Islet of Langerhans (tissue), 1 donor: ENCODE measurements at regions not wholly inside any gene's neighbourhood (a gene's known extent, or its start where the extent isn't known, plus 50 kb on each side); places are given as distances from the start of the nearest gene placed in this dataset.

ENCODE experiments used
- FAIRE-seq: peaks from one replicate; lab custom pipeline; 2011; peaks lifted over from hg19 to GRCh38; lab: Jason Lieb, UNC

DNA sequence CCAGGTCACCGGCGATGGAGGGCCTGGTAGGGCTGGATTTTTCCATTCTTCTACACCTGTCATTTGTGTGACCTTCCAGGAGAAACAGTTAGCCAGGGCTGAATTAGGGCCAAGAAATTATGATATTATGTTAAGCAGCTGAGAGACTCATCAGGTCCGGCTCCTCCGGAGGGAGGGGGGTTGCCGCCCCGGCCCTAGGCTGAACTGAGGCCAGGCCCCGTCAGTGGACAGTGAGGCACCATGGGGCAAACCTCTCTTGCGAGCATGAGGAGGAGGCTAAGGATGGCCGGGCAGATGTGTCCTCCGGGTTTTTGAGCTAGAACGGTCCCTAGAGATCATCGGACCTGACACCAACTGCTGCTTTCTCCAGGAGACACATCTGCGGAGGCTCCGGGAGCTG, 150.1 kb downstream of the SOX11 start:
- FAIRE-seq: no peak

DNA sequence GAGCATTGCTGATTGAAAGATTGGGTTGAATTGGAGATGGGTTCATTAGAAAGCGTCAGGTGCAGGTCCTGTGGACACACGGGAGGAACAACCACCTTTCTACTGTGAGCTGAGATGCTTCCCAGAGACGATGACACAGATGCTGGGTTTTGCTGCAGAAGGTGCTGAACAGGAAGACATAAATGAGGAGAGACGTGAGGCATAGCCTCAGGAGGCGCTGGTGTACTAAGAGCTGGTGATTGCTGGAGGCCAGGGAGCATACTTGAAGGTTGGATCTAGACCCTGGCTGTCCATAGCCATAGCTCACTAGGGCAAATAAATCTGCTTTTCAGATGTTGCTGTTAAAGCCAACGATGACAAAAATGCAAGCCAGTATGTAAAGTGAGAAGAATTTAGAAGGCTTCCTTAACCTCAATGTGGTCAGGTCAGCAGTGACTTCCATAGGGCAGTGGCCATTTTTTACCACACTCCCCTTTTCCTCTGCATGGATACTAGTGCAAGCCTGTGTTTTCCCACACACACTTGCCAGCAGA, 153.7 kb downstream of the SOX11 start:
- no peak for FAIRE-seq

DNA sequence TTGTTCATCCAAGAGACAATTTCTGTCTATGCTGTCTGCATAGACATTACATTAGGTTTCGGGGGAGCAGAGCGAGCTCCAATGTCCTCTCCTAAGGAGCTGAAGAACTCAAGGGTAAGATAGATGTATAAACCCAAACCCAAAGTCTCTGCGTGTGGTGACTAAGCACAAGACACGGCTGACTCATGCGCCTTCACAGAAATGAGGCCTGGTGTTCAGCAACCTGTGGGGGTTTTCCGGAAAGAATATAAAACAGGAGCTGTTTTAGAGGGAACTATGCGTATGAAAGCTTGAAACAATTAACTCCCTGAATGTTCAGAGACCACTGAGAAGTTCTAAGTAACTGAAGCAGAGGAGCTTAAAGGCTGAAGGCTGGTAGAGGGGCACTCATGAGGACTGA, 154.7 kb downstream of the SOX11 start:
- no peak for FAIRE-seq

DNA sequence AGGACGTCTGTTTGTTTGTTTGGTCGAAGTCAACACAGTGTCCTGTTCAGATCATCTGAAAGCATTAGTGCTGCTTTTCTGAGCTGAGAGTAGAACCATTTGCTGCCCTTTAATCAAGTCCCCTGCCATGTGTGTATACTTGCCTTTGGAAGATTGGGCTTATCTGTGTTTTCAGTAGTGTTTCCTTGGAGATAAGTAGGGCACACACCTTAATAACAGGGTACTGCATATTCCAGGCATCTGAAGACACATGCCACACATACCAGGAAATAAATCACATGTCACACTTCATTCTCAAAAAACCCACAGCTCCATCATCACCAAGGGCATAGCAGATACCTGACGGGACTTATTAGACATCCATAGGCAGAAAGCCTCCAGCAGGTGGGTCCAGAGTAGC, 157.4 kb downstream of the SOX11 start:
- no peak for FAIRE-seq

DNA sequence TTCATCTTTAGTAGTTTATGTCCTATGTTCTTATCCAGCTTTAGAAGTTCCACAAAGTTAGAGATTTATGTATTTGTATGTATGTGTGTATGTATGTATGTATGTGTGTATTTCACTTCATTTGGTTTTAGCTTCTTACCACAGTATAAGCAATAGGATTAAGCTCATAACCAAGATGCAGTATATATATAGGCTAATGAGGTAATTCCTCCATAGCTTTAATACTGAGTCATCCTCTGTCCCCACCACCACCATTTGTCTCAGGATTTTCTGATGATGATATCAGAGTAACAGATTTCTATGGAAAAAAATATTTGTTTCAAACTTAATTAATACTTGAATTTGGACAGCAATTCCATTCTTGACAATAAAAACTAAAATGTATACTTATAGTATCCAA, 159.2 kb downstream of the SOX11 start:
- FAIRE-seq: no peak

DNA sequence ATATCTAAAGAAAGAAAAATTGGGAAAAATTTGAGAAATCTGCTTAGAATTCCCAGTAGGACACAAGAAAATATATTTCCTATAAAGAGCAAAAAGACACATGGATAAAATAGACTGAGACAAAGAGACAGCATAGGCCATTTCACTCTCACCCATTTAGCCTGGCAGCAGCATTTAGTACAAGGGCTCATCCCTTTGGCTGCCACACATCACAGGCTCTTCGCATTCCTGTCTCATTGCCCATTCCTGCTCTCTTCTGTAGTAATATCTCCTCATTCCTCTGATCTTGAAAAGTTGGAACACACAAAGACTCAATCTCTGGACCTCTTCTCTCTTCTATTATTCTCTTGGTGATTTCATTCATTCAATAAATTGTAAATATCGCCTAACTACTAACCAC, 162.6 kb downstream of the SOX11 start:
- no peak for FAIRE-seq

DNA sequence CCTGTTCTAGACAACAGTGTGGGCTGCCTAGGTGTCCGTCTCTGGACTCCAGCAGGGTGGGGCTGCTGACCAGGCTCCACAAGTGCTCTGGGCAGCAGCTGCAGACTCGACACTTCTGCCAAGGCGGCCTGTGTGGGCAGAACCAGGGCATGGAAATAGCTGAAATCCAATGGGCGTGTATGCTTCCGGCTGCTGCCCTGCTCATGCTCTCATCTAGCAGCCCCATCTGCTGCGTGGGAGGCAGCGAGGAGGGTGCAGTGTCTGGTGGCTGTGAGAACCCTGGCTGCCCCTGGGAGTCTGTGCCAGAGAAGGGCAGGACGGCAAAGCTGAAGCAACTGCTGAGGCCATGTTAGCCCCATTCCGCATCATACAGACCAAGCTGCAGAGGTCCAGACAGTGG, 174.9 kb downstream of the SOX11 start:
- FAIRE-seq: no peak

DNA sequence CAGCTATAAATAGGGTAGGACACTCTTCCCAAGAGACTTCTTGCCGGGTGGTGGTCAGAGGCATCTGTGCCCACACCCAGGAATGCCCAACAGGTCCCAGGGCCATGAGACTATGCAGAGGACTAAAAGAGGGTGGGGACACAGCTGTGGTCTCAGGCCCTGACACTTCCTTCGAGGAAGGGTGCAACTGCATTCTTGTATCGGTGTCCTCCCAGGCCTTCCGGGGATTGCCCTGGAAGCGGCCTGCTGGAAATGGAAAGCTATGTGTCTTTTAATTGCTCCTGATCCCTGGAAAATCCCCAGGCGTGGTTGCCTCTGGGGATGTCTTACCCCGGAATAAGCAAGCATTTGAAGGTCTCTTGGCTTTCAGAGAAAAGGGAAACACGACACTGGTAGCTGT, 176.7 kb downstream of the SOX11 start:
- no peak for FAIRE-seq

DNA sequence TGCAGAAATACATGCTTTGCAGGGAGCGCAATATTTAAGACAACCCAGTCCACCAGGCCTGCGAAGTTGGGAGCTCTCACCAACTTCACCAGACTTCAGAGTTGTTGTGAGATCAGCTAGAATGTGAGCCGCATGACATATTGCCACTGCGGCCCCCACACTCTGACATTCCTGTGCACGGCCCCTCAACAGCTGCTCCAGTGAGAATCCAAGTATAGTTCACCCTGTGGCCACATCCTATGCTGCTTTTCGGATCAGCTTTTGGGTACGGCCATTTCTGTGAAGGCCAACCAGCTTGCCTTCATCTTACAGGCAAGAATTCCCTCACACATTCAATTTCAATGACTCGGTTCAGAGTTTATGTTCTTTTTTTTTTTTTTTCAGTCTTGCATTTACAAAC, 177.8 kb downstream of the SOX11 start:
- no peak for FAIRE-seq

DNA sequence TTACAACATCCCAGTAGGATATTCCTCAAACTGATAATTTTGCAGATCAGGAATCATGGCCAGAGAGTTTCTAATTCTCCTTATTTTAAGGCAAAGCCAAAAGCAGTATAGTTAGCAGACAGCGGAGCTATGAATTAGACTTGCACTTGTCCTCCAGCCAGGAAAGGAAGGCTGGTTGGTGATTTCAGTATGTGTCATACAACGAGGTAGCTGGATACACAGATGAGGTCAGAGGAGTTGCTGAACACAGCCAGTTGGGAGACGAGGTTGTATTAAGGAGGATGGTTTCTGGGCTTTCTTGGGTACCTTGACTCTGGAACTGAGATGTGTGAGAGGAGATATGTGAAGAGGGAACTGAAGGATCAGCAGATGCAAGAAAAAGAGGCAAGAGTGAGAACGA, 185.2 kb downstream of the SOX11 start:
- FAIRE-seq: no peak

DNA sequence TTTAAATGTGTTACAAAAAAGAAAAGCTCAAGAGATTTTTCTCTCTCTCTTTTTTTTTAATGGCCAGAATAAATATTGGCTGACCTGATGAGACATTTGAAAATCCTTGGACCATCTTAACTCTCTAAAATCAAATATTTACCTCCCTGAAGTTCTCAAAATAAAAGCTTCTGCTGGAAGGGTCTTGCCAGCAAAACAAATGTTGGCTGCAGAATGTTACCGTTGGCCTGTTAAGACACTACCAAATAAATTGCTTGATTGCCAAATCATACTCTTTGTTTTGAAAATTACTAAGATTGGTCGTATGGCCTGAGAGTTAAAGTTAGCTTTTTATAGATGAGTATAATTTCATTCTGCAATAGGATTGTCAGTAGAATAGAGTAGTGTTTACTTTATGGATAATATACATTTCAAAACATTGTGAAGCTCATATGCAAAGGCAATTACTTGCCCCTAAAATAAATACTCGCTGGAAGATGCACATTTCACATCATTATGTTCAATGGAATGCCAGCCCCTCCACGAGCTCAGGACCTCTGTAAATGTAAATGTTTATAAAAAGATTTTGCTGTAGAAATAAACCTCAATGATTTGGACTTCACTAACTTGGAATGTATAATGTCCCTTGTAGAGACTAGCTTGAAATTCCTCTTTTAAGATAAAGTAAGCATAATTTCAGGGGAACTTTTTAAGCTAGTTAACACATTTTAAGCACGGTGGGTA, 193.4 kb downstream of the SOX11 start:
- no peak for FAIRE-seq

DNA sequence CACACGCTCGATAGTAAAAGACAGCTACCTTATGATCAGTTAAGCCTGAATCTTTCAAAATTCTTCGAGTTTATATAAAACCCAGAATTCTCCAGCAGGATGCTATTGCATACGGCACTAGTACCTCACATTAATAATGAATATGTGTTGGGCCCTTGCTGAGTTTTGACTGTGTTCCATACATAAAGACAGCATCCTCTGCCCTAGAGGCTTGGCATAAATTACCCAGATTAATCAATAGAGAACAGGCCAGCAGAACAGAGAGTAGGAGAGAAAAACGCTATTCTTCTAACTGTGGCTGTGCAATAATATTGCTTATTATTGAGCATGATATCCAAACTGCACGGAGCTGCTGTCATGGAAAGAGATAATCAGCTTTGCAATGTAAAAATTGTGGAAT, 194.3 kb downstream of the SOX11 start:
- FAIRE-seq: no peak

DNA sequence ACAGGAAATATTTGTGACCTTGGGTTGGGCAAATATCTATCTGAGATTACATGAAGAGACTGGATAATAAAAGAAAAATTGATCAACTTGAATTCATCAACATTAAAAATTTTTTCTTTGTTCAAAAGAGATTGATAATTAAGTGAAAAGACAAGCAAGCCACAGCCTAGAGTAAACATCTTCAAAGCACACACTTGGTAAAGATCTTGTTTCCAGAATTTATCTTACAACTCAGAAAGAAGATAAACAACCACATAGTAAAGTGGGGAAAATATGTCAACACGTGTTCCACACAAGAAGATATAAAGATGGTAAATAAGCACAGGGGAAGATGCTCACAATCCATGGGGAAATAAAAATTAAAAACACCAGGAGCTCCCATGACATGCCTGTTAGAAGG, 195.9 kb downstream of the SOX11 start:
- FAIRE-seq: no peak

DNA sequence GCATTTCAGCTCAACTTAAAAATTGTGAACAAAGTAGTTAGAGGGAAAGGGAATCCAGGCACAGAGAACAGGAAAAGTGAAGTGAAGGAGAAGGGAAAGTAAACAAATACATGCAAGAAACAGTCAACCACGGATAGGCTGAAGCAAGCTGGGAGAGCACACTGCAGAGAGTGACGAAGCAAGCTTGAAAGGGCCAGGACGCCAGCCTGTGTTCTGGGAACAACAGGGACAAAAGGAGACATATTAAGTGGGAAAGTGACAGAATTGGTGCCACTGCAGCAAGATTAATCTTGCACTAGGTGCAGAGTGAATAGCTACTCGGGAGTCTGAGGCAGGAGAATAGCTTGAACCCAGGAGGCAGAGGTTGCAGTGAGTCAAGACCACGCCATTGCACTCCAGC, 197.3 kb downstream of the SOX11 start:
- FAIRE-seq: no peak

DNA sequence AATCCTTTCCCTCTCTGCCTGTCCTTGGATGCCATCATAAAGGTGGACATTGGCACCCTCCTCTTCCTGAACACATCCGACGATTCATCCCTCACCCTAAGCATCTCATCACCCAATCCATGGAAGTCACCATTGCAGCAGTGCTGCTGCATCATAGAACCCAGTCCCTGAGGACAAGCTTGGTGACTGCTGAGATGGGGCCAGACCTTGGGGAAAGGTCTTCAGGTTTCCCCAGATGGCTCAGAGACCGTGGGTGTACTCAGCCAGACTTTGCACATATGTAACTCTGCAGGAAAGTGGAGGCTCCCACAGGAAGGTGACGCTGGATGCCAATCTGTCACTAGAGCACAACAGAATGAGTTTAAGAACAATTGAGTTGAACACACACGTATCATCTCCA, 202.2 kb downstream of the SOX11 start:
- no peak for FAIRE-seq

DNA sequence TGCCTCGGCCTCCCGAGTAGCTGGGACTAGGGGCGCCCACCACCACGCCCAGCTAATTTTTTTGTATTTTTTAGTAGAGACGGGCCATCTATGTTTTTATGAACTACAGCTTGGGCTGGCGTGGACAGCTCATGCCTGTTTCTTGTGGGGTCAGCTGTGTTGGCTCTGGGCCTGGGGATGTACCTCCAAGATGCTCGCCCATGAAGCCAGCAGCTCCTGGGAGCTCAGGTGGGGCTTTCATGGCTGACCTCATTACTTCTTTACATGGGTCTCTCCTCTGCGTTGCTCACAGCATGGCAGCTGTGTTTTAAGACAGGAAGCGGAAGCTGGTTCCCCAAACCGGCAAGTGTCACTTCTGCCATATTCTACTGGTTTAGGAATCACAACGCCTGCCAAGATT, 203.1 kb downstream of the SOX11 start:
- FAIRE-seq: no peak

DNA sequence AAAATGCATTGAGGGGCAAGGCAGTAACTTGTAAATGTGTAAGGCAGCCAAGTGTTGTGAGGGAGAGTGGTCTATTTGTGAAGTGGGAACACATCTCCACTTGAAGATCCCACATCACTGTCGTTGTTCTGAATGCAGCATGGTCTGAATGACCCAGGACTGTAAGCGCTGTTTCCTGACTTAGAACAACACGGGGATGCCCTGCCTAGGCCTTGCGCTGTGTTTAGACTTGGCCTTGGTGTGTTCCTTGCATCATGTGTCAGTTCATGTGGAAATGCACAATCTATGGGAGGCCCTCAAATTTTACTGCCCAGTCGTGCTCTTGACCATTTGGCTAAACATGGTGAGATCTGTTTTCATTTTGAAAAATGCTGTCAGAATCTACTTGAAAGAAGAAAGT, 205.1 kb downstream of the SOX11 start:
- no peak for FAIRE-seq

DNA sequence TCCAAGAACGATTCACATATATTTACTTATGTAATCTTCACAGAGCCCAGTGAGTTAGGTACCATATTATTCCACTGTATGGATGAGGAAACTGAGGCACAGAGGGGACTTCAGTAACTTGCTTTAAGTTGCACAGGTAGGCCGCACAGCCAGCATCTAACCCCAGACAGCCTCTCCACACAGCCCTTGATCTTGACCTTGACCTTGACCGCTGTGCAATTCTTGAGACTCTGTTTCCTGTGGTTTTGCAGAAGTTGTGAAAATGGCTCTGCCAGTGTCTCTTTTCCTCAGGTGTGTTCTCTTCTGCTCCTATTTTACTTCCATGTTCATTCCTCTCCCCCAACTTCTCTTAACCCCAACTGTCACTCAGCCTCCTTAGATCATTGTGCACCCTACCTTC, 206.5 kb downstream of the SOX11 start:
- FAIRE-seq: no peak

DNA sequence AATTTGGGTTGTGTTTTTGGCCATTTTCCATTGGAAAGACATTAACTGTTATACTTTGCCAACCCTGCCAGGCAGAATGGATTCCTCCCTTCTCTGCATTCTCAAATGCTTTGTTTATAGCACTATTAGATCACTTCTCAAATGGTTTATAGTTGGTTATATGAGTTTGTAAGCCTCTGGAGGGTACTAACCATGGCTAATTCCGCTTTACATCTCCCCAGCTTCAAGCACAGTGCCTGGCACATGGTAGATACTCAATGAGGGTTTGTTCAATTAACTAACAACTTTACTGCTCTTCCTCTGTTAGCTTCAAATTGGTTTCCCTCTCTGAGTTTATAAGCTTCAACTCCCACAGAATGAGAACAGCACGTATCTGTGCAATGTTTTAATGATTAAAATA, 213.5 kb downstream of the SOX11 start:
- no peak for FAIRE-seq

DNA sequence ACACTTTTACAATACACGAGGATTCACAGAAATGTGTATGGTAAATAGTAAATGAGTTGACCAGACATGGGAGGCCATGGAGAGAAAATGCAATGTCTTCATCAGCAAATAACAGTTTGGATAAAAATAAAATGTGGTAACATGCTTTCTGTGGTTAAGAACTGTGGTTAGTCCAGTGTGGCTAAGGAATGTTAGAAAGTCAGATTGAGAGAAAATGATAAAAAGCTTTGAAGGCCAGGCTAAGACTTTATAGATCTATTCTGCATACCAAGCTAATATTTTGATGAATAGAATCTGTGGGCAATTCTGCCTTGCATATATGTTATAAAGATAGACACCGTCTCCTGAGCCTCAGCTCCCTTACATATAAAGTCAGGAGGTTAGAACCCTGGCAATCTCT, 215.9 kb downstream of the SOX11 start:
- FAIRE-seq: no peak

DNA sequence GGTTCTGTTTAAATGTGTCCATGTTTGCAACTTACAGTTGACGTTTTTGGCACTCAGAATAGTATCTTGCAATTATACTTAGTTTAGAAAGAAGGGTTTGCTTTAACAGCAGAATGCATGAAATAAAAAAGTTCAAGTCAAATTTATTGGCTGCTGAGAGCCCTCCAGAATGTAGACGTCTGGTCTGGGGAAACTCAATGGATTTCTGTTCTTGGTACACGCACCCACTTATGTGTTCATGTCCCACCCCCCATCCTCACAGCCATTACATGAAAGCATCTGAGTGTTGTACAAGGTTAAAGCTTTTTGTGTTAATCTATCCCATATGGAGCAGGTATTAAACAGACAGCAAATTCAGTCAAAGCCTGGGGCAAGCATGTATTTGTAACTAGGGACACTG, 219.5 kb downstream of the SOX11 start:
- no peak for FAIRE-seq

DNA sequence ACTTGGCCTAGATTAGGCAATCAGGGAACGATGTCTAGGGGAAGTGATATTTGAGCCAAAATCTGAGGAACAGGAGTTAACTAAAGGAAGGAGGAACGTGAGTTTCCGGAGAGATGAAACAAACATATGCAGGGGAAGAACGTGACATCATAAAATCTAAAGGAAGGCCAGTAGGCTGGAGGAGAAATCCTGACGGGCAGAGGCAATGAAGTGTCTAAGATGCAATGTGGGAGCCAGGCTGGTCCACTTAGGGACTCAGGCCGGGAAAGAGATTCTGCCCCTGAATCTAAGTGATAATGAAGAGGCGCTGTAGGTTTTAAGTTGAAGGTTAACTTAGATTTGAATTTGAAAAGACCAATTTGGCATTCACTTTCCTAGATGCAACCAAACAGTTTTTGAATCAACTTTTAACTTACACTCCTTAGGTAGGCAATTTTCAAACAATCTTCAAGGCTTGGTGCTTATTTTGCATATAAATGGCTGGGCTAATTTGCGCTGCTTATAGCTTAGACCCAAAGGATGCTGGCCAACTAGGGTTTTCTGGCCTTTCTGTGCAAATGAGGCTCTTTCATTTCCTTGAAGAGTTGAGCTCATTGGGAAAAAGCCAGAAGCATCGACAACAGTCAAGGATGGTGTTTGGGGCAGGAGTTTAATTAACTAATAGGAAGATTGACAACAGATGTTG, 221.7 kb downstream of the SOX11 start:
- FAIRE-seq: no peak

DNA sequence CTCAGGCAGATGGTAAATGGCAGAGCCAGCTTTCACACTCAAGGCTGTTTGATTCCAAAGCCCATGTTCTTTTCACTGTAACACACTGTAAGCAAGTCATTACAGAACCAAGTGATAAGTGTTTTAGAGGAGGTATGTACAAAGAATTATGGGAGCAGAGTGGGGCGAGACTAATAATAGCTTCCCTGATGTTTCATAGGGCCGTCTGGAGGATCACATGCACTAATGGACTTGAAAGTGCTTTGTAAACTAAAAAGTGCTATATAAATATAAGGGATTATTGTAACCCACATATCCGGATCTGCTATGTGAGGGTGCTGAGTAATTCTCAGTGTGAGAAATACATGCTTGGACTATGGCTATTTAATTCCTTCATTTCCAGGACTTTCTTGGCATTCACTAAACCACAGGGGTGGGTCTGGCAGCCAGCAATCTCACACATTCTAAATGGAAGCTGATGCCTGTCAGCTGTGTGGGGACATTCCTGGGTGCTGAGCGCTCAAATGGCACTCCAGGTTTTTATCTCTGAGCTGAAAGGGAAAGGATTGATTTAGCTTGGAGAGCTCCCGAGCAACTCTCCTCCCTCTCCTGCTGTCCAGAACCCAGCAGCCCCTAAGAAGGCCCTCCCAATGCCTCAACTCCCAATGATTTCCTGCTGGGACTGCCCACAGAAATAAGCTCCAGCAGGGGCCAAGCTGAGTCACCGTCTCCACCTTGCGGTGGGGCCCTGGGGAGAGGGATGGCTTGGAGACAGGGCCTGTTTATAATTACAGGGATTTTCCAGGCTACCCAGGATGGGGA, 222.8 kb downstream of the SOX11 start:
- no peak for FAIRE-seq
